GM12864 (cell line): ENCODE measurements at regions not wholly inside any gene's neighbourhood (a gene's known extent, or its start where the extent isn't known, plus 50 kb on each side); places are given as distances from the start of the nearest gene placed in this dataset.
"Not testable (repeated sequence)": the region's sequence is repeated elsewhere in the genome, so short reads cannot be mapped to it uniquely, and the experiment has no call there.

Experiments used
- DNase-seq: peaks from one replicate; pipeline ENCODE4 v3.0.0-alpha.2; 2011; ENCODE audit warnings: low read depth
- H3K4me3 ChIP-seq: 2 replicates; pipeline ENCODE4 v1.5.1; 2011; ENCODE audit warnings: mild to moderate bottlenecking, low read depth, low read length, control low read depth
- CTCF ChIP-seq: IDR thresholded peaks from 2 replicates; pipeline ENCODE4 v1.5.1; 2011; ENCODE audit warnings: low read depth, mild to moderate bottlenecking, moderate library complexity, low read length, control low read depth, inconsistent platforms; ENCODE audit errors: missing control alignments

- H3K4me3 ChIP-seq = no peak overlapping the region
- DNase-seq = no peak
These were observed 388.5 kb upstream of the MIS18BP1 start for GRCh38 chr14:45641541-45641940.

GRCh38 chr14:45634651-45635441, 381.8 kb upstream of the MIS18BP1 start:
- DNase-seq, H3K4me3 ChIP-seq: not testable (repeated sequence)

More at GRCh38 chr14:45641541-45641940, 388.5 kb upstream of the MIS18BP1 start:
- no peak for TF ChIP-seq CTCF

GRCh38 chr14:45633220-45633984, 380.4 kb upstream of the MIS18BP1 start:
- H3K4me3 ChIP-seq = no peak overlapping the region
- no peak for DNase-seq
- no peak for TF ChIP-seq CTCF

- no peak overlapping the region for H3K4me3 ChIP-seq
- no peak for DNase-seq
- no peak for TF ChIP-seq CTCF
These were observed 368.7 kb upstream of the MIS18BP1 start for GRCh38 chr14:45621731-45622130.

GRCh38 chr14:45619831-45620230, 366.8 kb upstream of the MIS18BP1 start:
- no peak for DNase-seq
- H3K4me3 ChIP-seq = no peak overlapping the region

GRCh38 chr14:45610318-45610717, 357.3 kb upstream of the MIS18BP1 start:
- TF ChIP-seq CTCF = no peak
- no peak for DNase-seq

More at GRCh38 chr14:45619831-45620230, 366.8 kb upstream of the MIS18BP1 start:
- TF ChIP-seq CTCF = no peak

GRCh38 chr14:45587142-45587541, 334.1 kb upstream of the MIS18BP1 start:
- TF ChIP-seq CTCF = no peak
- DNase-seq = no peak
- H3K4me3 ChIP-seq = no peak overlapping the region

More at GRCh38 chr14:45610318-45610717, 357.3 kb upstream of the MIS18BP1 start:
- no peak overlapping the region for H3K4me3 ChIP-seq
